ENCODE measurements at regions not wholly inside any gene's neighbourhood (a gene's known extent, or its start where the extent isn't known, plus 50 kb on each side); places are given as distances from the start of the nearest gene placed in this dataset.

GRCh38 chr13:22141716-22142115, 470.8 kb downstream of the FGF9 start:
- Histone ChIP-seq H3K18ac (ENCODE audit: insufficient read length, low read depth, low read length) (no peak overlapping the region), H3K79me2 (ENCODE audit: insufficient read depth, low read length) (no peaks in the 10 kb centered on the region), H4K20me1 (ENCODE audit: control insufficient read depth, insufficient read depth, insufficient read length) (no peaks in the 10 kb centered on the region), H3K56ac (ENCODE audit: insufficient read length, low read depth, low read length) (no peak overlapping the region), H3K9ac (ENCODE audit: extremely low read depth, insufficient read length, low read length) (no peak overlapping the region), H3K79me1 (ENCODE audit: insufficient read depth, low read depth, low read length, poor library complexity, severe bottlenecking) (peaks cover 4% of the 10 kb centered on the region), H3K14ac (ENCODE audit: insufficient read depth, low read length) (no peak overlapping the region), H3T11ph (ENCODE audit: low read length) (no peak overlapping the region), H4K91ac (ENCODE audit: insufficient read length, low read depth, low read length) (no peak overlapping the region), H2BK5ac (ENCODE audit: insufficient read length, low read length) (no peak overlapping the region), H3K23me2 (ENCODE audit: insufficient read length, low read depth, low read length, poor library complexity, severe bottlenecking) (no peaks in the 10 kb centered on the region), H2BK120ac (ENCODE audit: low read depth, low read length, poor library complexity, severe bottlenecking) (no peak overlapping the region), H2BK12ac (ENCODE audit: insufficient read length, low read depth, low read length) (no peak overlapping the region), H4K8ac (replicated peaks; ENCODE audit: insufficient read length, low read depth, low read length) (no peak overlapping the region), H3K4me1 (ENCODE audit: insufficient read depth, low read length) (no peaks in the 10 kb centered on the region), H3K9me3 (ENCODE audit: control insufficient read depth, low read depth, low read length) (no peaks in the 10 kb centered on the region), H2BK15ac (ENCODE audit: low read depth, low read length) (no peak overlapping the region), H2AK5ac (ENCODE audit: insufficient read length, low read length) (no peak overlapping the region), H2BK20ac (ENCODE audit: low read depth, low read length, poor library complexity, severe bottlenecking) (no peak overlapping the region), H3K23ac (ENCODE audit: insufficient read length, low read depth, low read length) (no peak overlapping the region), H4K5ac (ENCODE audit: insufficient read length, low read depth, low read length) (no peak overlapping the region), H3K4ac (ENCODE audit: low read depth, low read length) (no peak overlapping the region), H2AFZ (ENCODE audit: low read length) (no peak overlapping the region), H3K27ac (ENCODE audit: insufficient read length, low read depth, low read length) (no peak overlapping the region), H3K27me3 (ENCODE audit: insufficient read depth, low read length) (no peaks in the 10 kb centered on the region), H3K4me2 (ENCODE audit: insufficient read depth, insufficient read length, low read length) (no peak overlapping the region)
- Mint-ChIP-seq H3K4me3 (no peak overlapping the region), H3K27ac (no peak overlapping the region), H3K36me3 (ENCODE audit: insufficient read depth in 1 of 3, low read depth in 3 of 3) (no peaks in the 10 kb centered on the region), H3K4me1 (peaks cover under 1% of the 10 kb centered on the region in 2 experiments; a peak in 2 of 4 replicates), H3K9me3 (no peaks in the 10 kb centered on the region; a peak in 1 of 5 replicates), H3K27me3 (ENCODE audit: low read depth) (no peaks in the 10 kb centered on the region; the same call in 1 of the 2 replicates)
- no peak for TF ChIP-seq CTCF (conservative IDR thresholded peaks at IDR 0.05)
- no peak for DNase-seq
- no CpG with 5 or more reads among the region's 1 CpG for WGBS (ENCODE audit: extremely low coverage, insufficient read length, low lambda C conversion rate)
